K562 (cell line): ENCODE measurements at regions not wholly inside any gene's neighbourhood (a gene's known extent, or its start where the extent isn't known, plus 50 kb on each side); places are given as distances from the start of the nearest gene placed in this dataset.
A peak's percentile ranks its signal among the peaks of the same experiment; 100 is the strongest.

Source experiments
- ATAC-seq: fragments of 200-7000 bp; cut with Tn5 transposase; 3 replicates; pipeline ENCODE4 v1.9.1; 2020; ENCODE audit warnings: moderate library complexity
- BruUV-seq: library from RNA; stranded (reverse); fragments of 400-500 nt; replicated peaks from 2 replicates; lab custom pipeline; 2021; lab: Mats Ljungman, UMichigan
- CTCF ChIA-PET: fragments of 300-600 bp; formaldehyde crosslinking; extraction: SDS; loops from one replicate; lab custom pipeline; 2021; ENCODE audit warnings: low intra/inter-chr PET ratio; lab: Yijun Ruan, JAX
- POLR2A ChIA-PET: fragments of 300-600, 350-650 bp; sonication (Branson Sonifier 250); formaldehyde crosslinking; extraction: SDS; loops from one replicate; lab custom pipeline; 2021; ENCODE audit warnings: antibody characterized with exemption, inconsistent platforms; lab: Yijun Ruan, JAX
- DNase-seq, 4 experiments: peaks; one replicate each; pipeline versions ENCODE4 v3.0.0 to v3.0.0-alpha.2; 2011 to 2018; ENCODE audit warnings: low spot score in 3 of 4, mixed read lengths in 3 of 4; ENCODE audit errors: extremely low read depth in 1 of 4
- FAIRE-seq: peaks from 2 replicates; lab custom pipeline; 2011; peaks lifted over from hg19 to GRCh38; lab: Jason Lieb, UNC
- H2AFZ ChIP-seq: 2 replicates; pipeline ENCODE4 v1.6.0; 2011; ENCODE audit warnings: low read depth, low read length, control low read depth, inconsistent platforms
- H3K27ac ChIP-seq: fragments of 200-600 bp; 3 replicates; pipeline ENCODE4 v1.8.0; 2011; ENCODE audit warnings: low read depth, mild to moderate bottlenecking, control low read depth, inconsistent platforms, low read length, moderate library complexity, mixed read lengths; ENCODE audit errors: extremely low read depth
- H3K27me3 ChIP-seq, 2 experiments: fragments of 300-600 bp in 1 of 2; 2 replicates in 1 of 2; 3 replicates in 1 of 2; pipeline versions ENCODE4 v1.6.0 to v1.8.0; 2011; ENCODE audit warnings: inconsistent platforms in 2 of 2, low read length in 2 of 2, mild to moderate bottlenecking in 1 of 2, mixed read lengths in 1 of 2, moderate library complexity in 1 of 2; ENCODE audit not compliant: control insufficient read depth in 2 of 2, insufficient read depth in 2 of 2
- H3K36me3 ChIP-seq: fragments of 300-600 bp; 3 replicates; pipeline ENCODE4 v1.8.0; 2011; ENCODE audit warnings: mild to moderate bottlenecking, low read length, inconsistent platforms; ENCODE audit not compliant: control insufficient read depth, insufficient read depth
- H3K4me1 ChIP-seq, 2 experiments: fragments of 200-600 bp in 1 of 2; replicated peaks in 1 of 2; 2 replicates in 1 of 2; 3 replicates in 1 of 2; pipeline versions ENCODE4 v1.5.1 to v1.8.0; 2011; ENCODE audit warnings: inconsistent platforms in 2 of 2, low read length in 2 of 2, mild to moderate bottlenecking in 1 of 2, mixed read lengths in 1 of 2, moderate library complexity in 1 of 2; ENCODE audit not compliant: control insufficient read depth in 2 of 2, insufficient read depth in 2 of 2
- H3K4me2 ChIP-seq: 2 replicates; pipeline ENCODE4 v1.6.1; 2011; ENCODE audit warnings: low read length, control low read depth, inconsistent platforms, mixed read lengths; ENCODE audit not compliant: insufficient read depth
- H3K4me3 ChIP-seq: fragments of 200-600 bp; sonication (generic), shearing (Covaris generic); 2 replicates; pipeline ENCODE4 v1.5.1; 2016; ENCODE audit warnings: control low read depth, inconsistent platforms
- H3K79me2 ChIP-seq: fragments of 200-600 bp; 3 replicates; pipeline ENCODE4 v1.8.0; 2011; ENCODE audit warnings: low read length, inconsistent platforms; ENCODE audit not compliant: control insufficient read depth, insufficient read depth
- H3K9ac ChIP-seq, 2 experiments: 2 replicates each; pipeline versions ENCODE4 v1.6.0 to v1.6.1; 2011; ENCODE audit warnings: low read depth in 2 of 2, low read length in 2 of 2, control low read depth in 1 of 2, inconsistent platforms in 1 of 2, mild to moderate bottlenecking in 1 of 2, mixed read lengths in 1 of 2; ENCODE audit not compliant: insufficient read depth in 1 of 2
- H3K9me1 ChIP-seq: one replicate; pipeline ENCODE4 v1.6.0; 2011; ENCODE audit warnings: inconsistent platforms, mild to moderate bottlenecking, low read length, moderate library complexity; ENCODE audit not compliant: control insufficient read depth, insufficient read depth
- H3K9me3 ChIP-seq: replicated peaks from 2 replicates; pipeline ENCODE4 v1.5.1; 2011; ENCODE audit warnings: low read depth, low read length, inconsistent platforms; ENCODE audit not compliant: control insufficient read depth, insufficient read depth
- H4K20me1 ChIP-seq: replicated peaks from 2 replicates; pipeline ENCODE4 v1.6.1; 2011; ENCODE audit warnings: low read length, inconsistent platforms, mixed read lengths; ENCODE audit not compliant: control insufficient read depth, insufficient read depth
- ATF1 ChIP-seq, 2 experiments: fragments of 450-650 bp in 1 of 2; IDR thresholded peaks; 2 replicates each; pipeline ENCODE4 v1.6.1; 2016; ENCODE audit warnings: missing compliant biosample characterization in 1 of 2, missing genetic modification characterization in 1 of 2
- CBX2 ChIP-seq: fragments of 200-600 bp; sonication (generic); IDR thresholded peaks from one replicate; pipeline ENCODE4 v1.6.1; 2012; ENCODE audit warnings: mild to moderate bottlenecking, low read length, inconsistent platforms; ENCODE audit not compliant: insufficient read depth, poor library complexity, severe bottlenecking
- NBN ChIP-seq: fragments of 450-650 bp; IDR thresholded peaks from 2 replicates; pipeline ENCODE4 v1.6.1; 2016; ENCODE audit warnings: low read depth, mild to moderate bottlenecking
- NCOA1 ChIP-seq: fragments of 450-650 bp; IDR thresholded peaks from 2 replicates; pipeline ENCODE4 v1.6.1; 2016; ENCODE audit warnings: low read depth
- NFRKB ChIP-seq: fragments of 450-650 bp; IDR thresholded peaks from 2 replicates; pipeline ENCODE4 v1.6.1; 2016; ENCODE audit warnings: low read depth
- PPARD ChIP-seq: fragments of 250-450 bp; sonication (Bioruptor Pico); IDR thresholded peaks from 2 replicates; pipeline ENCODE4 v1.8.0; 2022; ENCODE audit warnings: inconsistent platforms, mild to moderate bottlenecking, moderate library complexity
- RBM25 ChIP-seq: fragments of 200-400 bp; formaldehyde crosslinking; IDR thresholded peaks from 2 replicates; pipeline ENCODE4 v1.6.1; 2018; ENCODE audit warnings: low read length, low read depth, moderate library complexity; ENCODE audit not compliant: severe bottlenecking
- SIX5 ChIP-seq, 2 experiments: IDR thresholded peaks; 2 replicates each; pipeline ENCODE4 v1.6.1; 2011; ENCODE audit warnings: low read length in 2 of 2, borderline replicate concordance in 1 of 2, low read depth in 1 of 2, mild to moderate bottlenecking in 1 of 2, moderate library complexity in 1 of 2; ENCODE audit not compliant: insufficient read depth in 1 of 2
- SREBF1 ChIP-seq: fragments of 150-350 bp; IDR thresholded peaks from 2 replicates; pipeline ENCODE4 v1.6.1; 2014; ENCODE audit warnings: antibody characterized with exemption, low read depth, low read length, borderline replicate concordance
- TAF1 ChIP-seq: IDR thresholded peaks from 2 replicates; pipeline ENCODE4 v1.6.1; 2011; ENCODE audit warnings: mild to moderate bottlenecking, low read length, moderate library complexity; ENCODE audit not compliant: insufficient read depth, control insufficient read depth, severe bottlenecking; ENCODE audit errors: extremely low read depth
- TGIF2 ChIP-seq: sonication (generic); formaldehyde crosslinking; IDR thresholded peaks from 2 replicates; pipeline ENCODE4 v1.8.1; 2022; ENCODE audit warnings: mild to moderate bottlenecking, missing genetic modification reagents, moderate library complexity
- ZFP1 ChIP-seq: fragments of 450-650 bp; formaldehyde crosslinking; IDR thresholded peaks from 2 replicates; pipeline ENCODE4 v1.4.0; 2020; ENCODE audit warnings: mild to moderate bottlenecking, mixed read lengths
- ZNF3 ChIP-seq: fragments of 250-450 bp; sonication (Bioruptor Pico); IDR thresholded peaks from 2 replicates; pipeline ENCODE4 v1.5.0; 2021; ENCODE audit warnings: mild to moderate bottlenecking, moderate library complexity
- ZNF41 ChIP-seq: fragments of 250-450 bp; sonication (Bioruptor Pico); conservative IDR thresholded peaks from 2 replicates; pipeline ENCODE4 v1.4.0; 2020; ENCODE audit warnings: mild to moderate bottlenecking
- ZNF696 ChIP-seq: fragments of 250-450 bp; sonication (Bioruptor Pico); conservative IDR thresholded peaks from 2 replicates; pipeline ENCODE4 v1.4.0; 2020; ENCODE audit warnings: mild to moderate bottlenecking, moderate library complexity
- ZZZ3 ChIP-seq: fragments of 450-650 bp; IDR thresholded peaks from 2 replicates; pipeline ENCODE4 v1.6.1; 2016; ENCODE audit warnings: antibody characterized with exemption, mild to moderate bottlenecking, moderate library complexity
- WGBS: fragments of 100-300 bp; shearing (Covaris generic); methylation state at CpG from one replicate; pipeline ENCODE4 v1.1.6; 2016; ENCODE audit warnings: low coverage, mixed read lengths; ENCODE audit not compliant: insufficient coverage; ENCODE audit errors: missing lambda C conversion rate; 5-methylcytosine and 5-hydroxymethylcytosine counted together
- in situ Hi-C: fragments of 300-500 bp; cut with MboI; formaldehyde crosslinking; loops from 4 replicates; pipeline ENCODE4 v1.15.0; 2018; ENCODE audit warnings: inconsistent platforms, mixed read lengths
- intact Hi-C: fragments of 100-400 bp; cut with micrococcal nuclease; formaldehyde crosslinking; loops from 2 replicates; pipeline ENCODE4 v1.14.2; 2022
- TF ChIP-seq, protein P1 (sequence below): fragments of 250-450 bp; sonication (Bioruptor Pico); IDR thresholded peaks from 2 replicates; pipeline ENCODE4 v1.8.0; 2022; ENCODE audit warnings: inconsistent platforms, mild to moderate bottlenecking, moderate library complexity, borderline replicate concordance
- TF ChIP-seq, protein P2 (sequence below): fragments of 250-450 bp; sonication (Bioruptor Pico); IDR thresholded peaks from 2 replicates; pipeline ENCODE4 v1.5.0; 2020; ENCODE audit warnings: mild to moderate bottlenecking, borderline replicate concordance

DNA sequence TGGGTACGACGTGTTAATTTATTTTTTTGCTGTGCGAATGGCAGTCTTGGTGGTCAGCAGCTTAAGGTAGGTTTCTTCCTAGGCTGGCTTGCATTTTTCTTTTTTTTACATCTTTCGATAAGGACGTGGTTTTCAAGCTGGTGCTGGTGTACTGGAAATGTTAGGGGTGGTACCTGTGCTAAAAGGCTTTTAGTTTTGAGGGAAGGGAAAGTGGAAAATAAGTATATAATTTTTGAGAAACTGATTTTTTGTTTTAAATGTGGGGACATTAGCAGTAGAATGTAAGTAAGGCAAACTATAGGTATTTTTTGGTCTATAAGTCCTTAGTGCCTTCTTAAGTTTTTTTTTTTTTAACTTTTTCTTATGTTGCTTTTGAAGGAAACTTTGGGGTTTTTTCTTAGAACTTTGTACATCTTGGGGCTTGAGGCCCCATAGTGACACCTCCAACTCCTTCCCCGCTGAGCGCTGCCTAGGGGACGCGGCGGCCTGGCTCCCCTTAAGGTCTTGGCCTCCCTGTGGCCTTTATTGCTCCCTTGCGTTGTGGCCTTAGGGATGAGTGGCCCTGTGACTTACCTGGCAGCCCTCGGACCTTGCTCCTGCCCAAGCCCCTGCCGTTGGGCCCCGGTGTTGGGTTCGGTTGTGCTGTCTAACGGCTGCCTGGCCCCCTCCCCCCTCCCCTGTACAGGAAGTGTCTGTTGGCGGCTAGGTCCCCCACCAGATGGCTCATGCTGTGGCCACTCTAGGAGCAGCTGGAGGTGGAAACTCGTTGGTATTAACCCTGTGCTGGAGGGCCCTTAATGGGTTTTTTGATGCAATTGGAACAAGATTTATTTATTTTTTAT lies 88.0 kb upstream of the RPRML start:
- POLR2A ChIA-PET, result interaction anchor here (0.7 to 2.7 kb wide), 3 partner anchors 12 to 160 kb away, joined by 3 to 12 read pairs (median 3); no protein-coding TSS in a partner anchor
- in situ Hi-C loops, result no loop called here
- CTCF ChIA-PET, result no interaction called here
- H3K27ac ChIP-seq, result peak overlapping the region; percentile 94
- peak overlapping the region; percentile 91 for H2AFZ ChIP-seq
- DNase-seq, result peak; percentile 94 to 97 (median 96)
- H3K36me3 ChIP-seq, result peaks cover 10% of the 10 kb centered on the region; the same call in 2 of the 3 replicates
- H3K4me3 ChIP-seq, result peak overlapping the region; percentile 62
- WGBS, result 3% methylated on average over 17 of the region's 18 CpGs
- no peaks in the 10 kb centered on the region; the same call in 1 of the 2 replicates for H3K9me3 ChIP-seq
- peak; percentile 94 for ATAC-seq
- BruUV-seq, result TSS peak; percentile 80
- peaks cover 12% of the 10 kb centered on the region for H3K79me2 ChIP-seq
- H3K4me2 ChIP-seq, result peak overlapping the region; percentile 84
- FAIRE-seq, result peak; percentile 91
- no peaks in the 10 kb centered on the region for H3K9me1 ChIP-seq
- no peaks in the 10 kb centered on the region for H3K27me3 ChIP-seq
- no peaks in the 10 kb centered on the region for H4K20me1 ChIP-seq
- intact Hi-C loops, result no loop called here
- H3K9ac ChIP-seq, result peak overlapping the region; percentile 90 to 99
- peaks cover 11 to 13% of the 10 kb centered on the region in 2 experiments for H3K4me1 ChIP-seq
- peak; percentile 81 for TF ChIP-seq NCOA1
- TF ChIP-seq ATF1 (CRISPR knock-in tag; IDR thresholded peaks at IDR 0.05), result no peak
- TF ChIP-seq ATF1 (tag; IDR thresholded peaks at IDR 0.05), result peak; percentile 74
- TF ChIP-seq, protein P1, sequence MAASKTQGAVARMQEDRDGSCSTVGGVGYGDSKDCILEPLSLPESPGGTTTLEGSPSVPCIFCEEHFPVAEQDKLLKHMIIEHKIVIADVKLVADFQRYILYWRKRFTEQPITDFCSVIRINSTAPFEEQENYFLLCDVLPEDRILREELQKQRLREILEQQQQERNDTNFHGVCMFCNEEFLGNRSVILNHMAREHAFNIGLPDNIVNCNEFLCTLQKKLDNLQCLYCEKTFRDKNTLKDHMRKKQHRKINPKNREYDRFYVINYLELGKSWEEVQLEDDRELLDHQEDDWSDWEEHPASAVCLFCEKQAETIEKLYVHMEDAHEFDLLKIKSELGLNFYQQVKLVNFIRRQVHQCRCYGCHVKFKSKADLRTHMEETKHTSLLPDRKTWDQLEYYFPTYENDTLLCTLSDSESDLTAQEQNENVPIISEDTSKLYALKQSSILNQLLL (CRISPR knock-in tag), result no peak
- no peak for TF ChIP-seq SREBF1
- no peak for TF ChIP-seq ZNF3
- no peak for TF ChIP-seq ZNF696
- TF ChIP-seq PPARD, result no peak
- TF ChIP-seq CBX2, result no peak
- TF ChIP-seq, protein P2, sequence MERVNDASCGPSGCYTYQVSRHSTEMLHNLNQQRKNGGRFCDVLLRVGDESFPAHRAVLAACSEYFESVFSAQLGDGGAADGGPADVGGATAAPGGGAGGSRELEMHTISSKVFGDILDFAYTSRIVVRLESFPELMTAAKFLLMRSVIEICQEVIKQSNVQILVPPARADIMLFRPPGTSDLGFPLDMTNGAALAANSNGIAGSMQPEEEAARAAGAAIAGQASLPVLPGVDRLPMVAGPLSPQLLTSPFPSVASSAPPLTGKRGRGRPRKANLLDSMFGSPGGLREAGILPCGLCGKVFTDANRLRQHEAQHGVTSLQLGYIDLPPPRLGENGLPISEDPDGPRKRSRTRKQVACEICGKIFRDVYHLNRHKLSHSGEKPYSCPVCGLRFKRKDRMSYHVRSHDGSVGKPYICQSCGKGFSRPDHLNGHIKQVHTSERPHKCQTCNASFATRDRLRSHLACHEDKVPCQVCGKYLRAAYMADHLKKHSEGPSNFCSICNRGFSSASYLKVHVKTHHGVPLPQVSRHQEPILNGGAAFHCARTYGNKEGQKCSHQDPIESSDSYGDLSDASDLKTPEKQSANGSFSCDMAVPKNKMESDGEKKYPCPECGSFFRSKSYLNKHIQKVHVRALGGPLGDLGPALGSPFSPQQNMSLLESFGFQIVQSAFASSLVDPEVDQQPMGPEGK (CRISPR knock-in tag), result no peak
- TF ChIP-seq SIX5 (IDR thresholded peaks at IDR 0.05; ENCODE audit: borderline replicate concordance in 1 of 2, insufficient read depth in 1 of 2, low read depth in 1 of 2, low read length in 2 of 2), result no peak; a peak in 1 of 4 replicates
- peak; percentile 68; the same call in 1 of the 2 replicates for TF ChIP-seq NBN
- TF ChIP-seq TGIF2, result no peak
- TF ChIP-seq ZZZ3, result 0 out of 2 replicates have a peak, but pooled peaks have one; percentile 41
- no peak; the same call in 1 of the 2 replicates for TF ChIP-seq ZNF41 (CRISPR knock-in tag)
- TF ChIP-seq RBM25, result no peak
- TF ChIP-seq TAF1, result peak; percentile 95
- TF ChIP-seq ZFP1 (CRISPR knock-in tag), result no peak
- peak; percentile 88 for TF ChIP-seq NFRKB
